Pancreas (tissue), 10 donors: ENCODE measurements at regions not wholly inside any gene's neighbourhood (a gene's known extent, or its start where the extent isn't known, plus 50 kb on each side); places are given as distances from the start of the nearest gene placed in this dataset.

Experiments
- ATAC-seq, 4 donors: fragments of 200-7000 bp; cut with Tn5 transposase; one replicate each; pipeline versions ENCODE4 v1.8.0 to v1.9.1; 2020; ENCODE audit warnings: mild to moderate bottlenecking in 4 of 4, moderate library complexity in 4 of 4
- DNase-seq, 6 donors: peaks; one replicate each; pipeline ENCODE4 v3.0.0-alpha.2; 2020
- FAIRE-seq: peaks from 2 replicates; lab custom pipeline; 2012; peaks lifted over from hg19 to GRCh38; lab: Jason Lieb, UNC
- H3K27ac ChIP-seq, 4 donors: fragments of 200-600 bp; sonication (generic); 1 replicate in 3 of 4; 2 replicates in 1 of 4; pipeline versions ENCODE4 v1.5.0 to v1.8.0; 2020
- H3K27me3 ChIP-seq, 4 donors: fragments of 200-600 bp; one replicate each; pipeline ENCODE4 v1.8.0; 2021
- H3K36me3 ChIP-seq, 3 donors: fragments of 200-600 bp; sonication (generic) in 1 of 3; one replicate each; pipeline versions ENCODE4 v1.5.0 to v1.8.0; 2020 to 2021
- H3K4me1 ChIP-seq, 3 donors: fragments of 200-600 bp; one replicate each; pipeline ENCODE4 v1.8.0; 2021
- H3K4me3 ChIP-seq, 4 donors: fragments of 200-600 bp; sonication (generic) in 2 of 4; one replicate each; pipeline versions ENCODE4 v1.5.0 to v1.8.0; 2020 to 2021
- H3K9me3 ChIP-seq, 4 donors: fragments of 200-600 bp; one replicate each; pipeline ENCODE4 v1.8.0; 2021
- WGBS, 2 donors: extraction: QIAGEN DNeasy Blood & Tissue Kit; methylation state at CpG; one replicate each; pipeline ENCODE4 v1.1.7; 2013; 5-methylcytosine and 5-hydroxymethylcytosine counted together
- intact Hi-C, 3 donors: fragments of 100-400 bp; cut with DNase I; formaldehyde crosslinking; loops; one replicate each; pipeline versions ENCODE4 v1.11.1 to v1.14.2; 2022
- TF ChIP-seq, protein P1 (sequence below), 4 donors: fragments of 200-600 bp; sonication (generic) in 3 of 4; IDR thresholded peaks; one replicate each; pipeline versions ENCODE4 v1.5.0 to v1.8.0; 2021; ENCODE audit warnings: antibody characterized with exemption in 4 of 4
- donor health status: healthy with polysubstance abuse.
- donor health status: DM: no; HTN: no; CAD: no; lungs with moderate emphysema.
- donor health status: DM: no; HTN: no; CAD: no.
- donor health status: control.
- donor health status: control.
- donor health status: Bipolar disorder and iron deficiency.
- donor health status: DM: yes; HTN: yes; CAD: no.
- donor health status: DM: no; HTN: no; CAD: no.
- donor health status: DM: no; HTN: no; CAD: no.
- donor health status: DM: yes; HTN: yes; CAD: no.

DNA sequence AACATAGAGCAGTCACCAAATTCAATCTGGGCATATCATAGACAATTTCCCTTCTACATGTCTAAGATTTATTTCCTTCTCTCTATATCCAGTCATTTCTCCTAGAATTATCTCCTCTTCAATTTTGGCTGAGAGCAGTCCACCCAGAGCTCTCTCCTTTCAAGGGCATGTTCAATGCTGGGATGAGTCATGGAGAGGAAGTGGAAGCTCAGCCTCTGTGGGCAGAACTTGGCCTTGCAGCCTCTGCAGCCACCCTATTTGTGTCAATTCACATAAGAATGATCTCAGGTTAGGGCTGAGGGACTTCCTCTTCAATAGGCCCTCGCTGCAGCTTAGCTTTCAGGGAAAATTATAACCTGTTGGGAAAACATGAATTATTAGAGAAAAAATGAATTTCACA, 560.8 kb downstream of the POM121L12 start:
- Histone ChIP-seq H3K27me3 (no peaks in the 10 kb centered on the region), H3K4me1 (no peaks in the 10 kb centered on the region), H3K9me3 (no peaks in the 10 kb centered on the region), H3K27ac (no peak overlapping the region), H3K4me3 (no peak overlapping the region), H3K36me3 (no peaks in the 10 kb centered on the region)
- no peak for DNase-seq
- intact Hi-C loops: no loop called here
- TF ChIP-seq, protein P1, sequence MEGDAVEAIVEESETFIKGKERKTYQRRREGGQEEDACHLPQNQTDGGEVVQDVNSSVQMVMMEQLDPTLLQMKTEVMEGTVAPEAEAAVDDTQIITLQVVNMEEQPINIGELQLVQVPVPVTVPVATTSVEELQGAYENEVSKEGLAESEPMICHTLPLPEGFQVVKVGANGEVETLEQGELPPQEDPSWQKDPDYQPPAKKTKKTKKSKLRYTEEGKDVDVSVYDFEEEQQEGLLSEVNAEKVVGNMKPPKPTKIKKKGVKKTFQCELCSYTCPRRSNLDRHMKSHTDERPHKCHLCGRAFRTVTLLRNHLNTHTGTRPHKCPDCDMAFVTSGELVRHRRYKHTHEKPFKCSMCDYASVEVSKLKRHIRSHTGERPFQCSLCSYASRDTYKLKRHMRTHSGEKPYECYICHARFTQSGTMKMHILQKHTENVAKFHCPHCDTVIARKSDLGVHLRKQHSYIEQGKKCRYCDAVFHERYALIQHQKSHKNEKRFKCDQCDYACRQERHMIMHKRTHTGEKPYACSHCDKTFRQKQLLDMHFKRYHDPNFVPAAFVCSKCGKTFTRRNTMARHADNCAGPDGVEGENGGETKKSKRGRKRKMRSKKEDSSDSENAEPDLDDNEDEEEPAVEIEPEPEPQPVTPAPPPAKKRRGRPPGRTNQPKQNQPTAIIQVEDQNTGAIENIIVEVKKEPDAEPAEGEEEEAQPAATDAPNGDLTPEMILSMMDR (IDR thresholded peaks at IDR 0.05): no peak
- FAIRE-seq: no peak
- ATAC-seq: no peak
- 37 to 43% methylated on average over 1 of the region's 1 CpG for WGBS, 2 donors

DNA sequence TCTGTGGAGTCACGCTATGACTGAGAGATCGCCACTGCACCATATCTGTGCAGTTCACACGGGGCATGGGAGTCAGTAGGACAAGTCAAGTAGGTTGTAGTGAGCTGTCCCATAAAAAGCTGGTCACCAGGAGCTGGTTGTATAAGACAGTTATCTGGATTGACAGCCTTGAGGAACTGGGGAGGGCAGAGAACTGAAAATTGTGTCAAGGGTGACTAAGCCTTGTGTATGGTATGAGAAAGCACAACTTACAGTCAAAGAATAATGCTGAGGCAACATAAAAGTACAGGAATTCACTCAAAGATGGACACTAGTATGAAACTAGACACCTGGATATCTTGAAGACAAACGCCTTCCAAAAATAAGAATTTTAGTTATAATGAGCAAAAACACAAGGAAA, 564.9 kb downstream of the POM121L12 start:
- Histone ChIP-seq H3K9me3 (no peaks in the 10 kb centered on the region), H3K4me3 (no peak overlapping the region), H3K4me1 (no peaks in the 10 kb centered on the region), H3K27ac (no peak overlapping the region), H3K36me3 (no peaks in the 10 kb centered on the region), H3K27me3 (no peaks in the 10 kb centered on the region)
- TF ChIP-seq, protein P1 (IDR thresholded peaks at IDR 0.05): no peak
- intact Hi-C loops: no loop called here
- ATAC-seq (no peak), FAIRE-seq (no peak), DNase-seq (no peak)
- WGBS, 2 donors: 52 to 68% methylated on average over 4 of the region's 4 CpGs

DNA sequence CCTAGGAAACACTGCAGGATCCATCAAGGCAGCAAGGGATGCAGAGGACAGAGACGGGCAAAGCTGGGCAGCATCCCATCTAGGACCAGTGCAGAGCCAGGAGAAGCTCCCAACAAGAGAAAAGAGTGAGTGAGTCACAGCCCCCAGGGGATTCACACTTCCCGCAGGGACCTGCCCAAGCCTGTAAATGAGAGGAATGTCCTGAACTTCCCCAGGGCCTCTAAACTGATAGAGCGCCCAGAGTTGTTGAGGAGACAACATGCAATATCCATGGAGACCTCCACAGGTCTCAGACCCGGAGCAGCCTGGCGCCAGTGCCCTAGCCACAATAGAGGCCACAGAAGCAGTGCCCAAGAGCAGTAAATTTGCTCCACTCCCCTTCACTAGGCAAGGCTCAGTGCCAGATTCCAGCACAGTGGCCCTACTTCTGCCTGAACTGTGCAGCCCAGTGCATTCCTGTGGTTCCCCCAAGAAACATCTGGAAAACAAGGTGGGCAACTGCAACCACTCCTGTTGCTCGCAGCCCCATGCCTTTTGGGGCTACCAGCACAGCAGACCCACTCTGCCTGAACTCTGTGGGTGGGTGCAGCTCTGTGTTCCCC, 567.5 kb downstream of the POM121L12 start:
- no peaks in the 10 kb centered on the region for H3K9me3 ChIP-seq
- H3K27me3 ChIP-seq: no peaks in the 10 kb centered on the region
- no peak for DNase-seq
- H3K4me1 ChIP-seq: no peaks in the 10 kb centered on the region
- H3K36me3 ChIP-seq: no peaks in the 10 kb centered on the region
- ATAC-seq: no peak
- TF ChIP-seq, protein P1 (IDR thresholded peaks at IDR 0.05): no peak
- intact Hi-C loops: no loop called here
- FAIRE-seq: no peak
- no peak overlapping the region for H3K27ac ChIP-seq
- 55 to 71% methylated on average over 6 of the region's 6 CpGs for WGBS, 2 donors
- no peak overlapping the region for H3K4me3 ChIP-seq

DNA sequence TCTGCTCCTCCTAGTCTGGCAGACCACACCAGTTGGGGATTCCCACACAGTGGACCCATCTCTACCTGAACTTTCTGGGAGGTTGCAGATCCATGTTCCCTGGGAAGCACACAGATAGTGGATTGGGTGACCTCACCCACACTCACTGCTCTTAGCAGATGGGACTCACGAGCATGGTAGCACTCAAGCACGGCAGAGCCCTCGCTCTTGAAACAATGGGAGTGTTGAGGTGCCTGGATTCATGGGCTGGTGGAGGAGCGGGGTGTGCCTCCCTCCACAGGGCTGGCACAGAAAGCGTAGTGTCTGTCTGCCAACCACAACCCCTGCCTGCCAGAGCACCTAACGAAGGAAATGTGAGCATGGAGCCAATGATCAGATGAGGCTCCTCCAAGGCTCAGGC, 568.0 kb downstream of the POM121L12 start:
- intact Hi-C loops: no loop called here
- 62 to 73% methylated on average over 6 of the region's 6 CpGs for WGBS, 2 donors
- no peak overlapping the region for H3K27ac ChIP-seq
- H3K36me3 ChIP-seq: no peaks in the 10 kb centered on the region
- TF ChIP-seq, protein P1 (IDR thresholded peaks at IDR 0.05): no peak
- no peak for DNase-seq
- no peak for ATAC-seq
- no peaks in the 10 kb centered on the region for H3K9me3 ChIP-seq
- no peak overlapping the region for H3K4me3 ChIP-seq
- no peaks in the 10 kb centered on the region for H3K4me1 ChIP-seq
- H3K27me3 ChIP-seq: no peaks in the 10 kb centered on the region
- FAIRE-seq: no peak

DNA sequence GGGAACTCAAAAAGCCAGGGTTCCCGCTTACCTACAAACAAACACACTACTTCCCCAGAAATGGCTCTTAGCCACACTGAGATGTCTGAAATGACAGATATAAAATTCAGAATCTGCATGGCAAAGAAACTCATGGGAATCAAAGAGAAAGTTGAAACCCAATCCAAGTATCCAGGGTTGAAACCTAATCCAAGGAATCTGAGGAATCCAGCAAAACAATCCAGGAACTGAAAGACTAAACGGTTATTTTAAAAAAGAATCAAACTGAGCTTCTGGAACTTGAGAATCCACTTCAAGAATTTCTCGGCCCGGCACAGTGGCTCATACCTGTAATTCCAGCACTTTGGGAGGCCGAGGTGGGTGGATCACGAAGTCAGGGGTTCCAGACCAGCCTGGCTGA, 568.8 kb downstream of the POM121L12 start:
- Histone ChIP-seq H3K4me3 (no peak overlapping the region), H3K4me1 (no peaks in the 10 kb centered on the region), H3K27me3 (no peaks in the 10 kb centered on the region), H3K27ac (no peak overlapping the region), H3K9me3 (no peaks in the 10 kb centered on the region), H3K36me3 (no peaks in the 10 kb centered on the region)
- DNase-seq: no peak
- FAIRE-seq: no peak
- no peak for ATAC-seq
- WGBS, 2 donors: 35 to 39% methylated on average over 6 of the region's 6 CpGs
- TF ChIP-seq, protein P1 (IDR thresholded peaks at IDR 0.05): no peak
- intact Hi-C loops: no loop called here
